ENCODE measurements at regions not wholly inside any gene's neighbourhood (a gene's known extent, or its start where the extent isn't known, plus 50 kb on each side); places are given as distances from the start of the nearest gene placed in this dataset.
"Not testable (repeated sequence)": the region's sequence is repeated elsewhere in the genome, so short reads cannot be mapped to it uniquely, and the experiment has no call there.

DNA sequence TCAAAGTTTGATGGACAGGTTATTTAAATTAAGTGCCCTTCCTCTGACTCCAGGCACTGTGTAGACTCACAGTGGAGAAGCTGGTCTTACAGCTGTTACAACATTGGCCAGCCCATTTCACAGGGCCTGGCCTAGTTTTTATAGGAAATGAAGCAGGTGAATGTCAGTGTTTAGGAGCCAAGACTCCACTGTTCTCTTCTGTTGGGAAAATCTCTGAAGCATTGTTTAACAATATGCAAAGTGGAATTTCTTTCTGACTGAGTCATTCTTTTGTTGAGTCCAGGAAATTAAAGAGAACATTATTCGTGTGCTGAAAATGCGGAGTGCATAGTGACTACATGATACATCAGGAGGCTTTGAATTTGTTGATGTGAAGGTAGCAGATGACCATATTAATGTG, 64.7 kb downstream of the ARRDC4 start:
- DNase-seq: no peak

DNA sequence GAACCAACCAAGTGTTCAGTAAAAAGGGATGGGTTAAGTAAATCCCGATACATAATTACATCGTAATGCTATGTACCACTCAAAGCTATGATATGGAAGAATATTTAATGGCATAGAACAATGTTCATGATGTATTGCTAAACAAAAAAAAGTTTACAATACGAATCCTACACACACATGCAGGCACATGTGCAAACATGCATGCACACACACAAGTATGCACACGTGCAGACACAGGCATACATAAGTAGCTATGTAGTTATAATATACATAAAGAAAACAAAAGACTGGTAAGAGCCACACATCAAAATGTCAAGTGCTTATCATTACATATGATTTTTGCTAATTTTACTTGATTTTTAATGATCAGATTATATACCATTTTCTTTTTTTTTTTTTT, 74.2 kb downstream of the ARRDC4 start:
- DNase-seq: no peak

DNA sequence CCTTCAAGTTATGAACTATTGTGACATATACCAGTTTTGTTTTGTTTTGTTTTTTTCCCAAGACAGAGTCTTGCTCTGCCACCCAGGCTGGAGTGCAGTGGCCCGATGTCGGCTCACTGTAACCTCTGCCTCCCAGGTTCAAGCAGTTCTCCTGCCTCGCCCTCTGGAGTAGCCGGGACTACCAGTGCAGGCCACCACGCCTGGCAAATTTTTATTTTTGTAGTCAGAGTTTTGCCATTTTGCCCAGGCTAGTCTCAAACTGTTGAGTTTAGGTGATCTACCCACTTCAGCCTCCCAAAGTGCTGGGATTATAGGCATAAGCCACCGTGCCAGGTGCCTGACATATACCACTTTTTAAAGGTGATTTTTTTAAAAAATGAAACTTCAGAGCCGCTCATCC, 74.6 kb downstream of the ARRDC4 start:
- DNase-seq: no peak

DNA sequence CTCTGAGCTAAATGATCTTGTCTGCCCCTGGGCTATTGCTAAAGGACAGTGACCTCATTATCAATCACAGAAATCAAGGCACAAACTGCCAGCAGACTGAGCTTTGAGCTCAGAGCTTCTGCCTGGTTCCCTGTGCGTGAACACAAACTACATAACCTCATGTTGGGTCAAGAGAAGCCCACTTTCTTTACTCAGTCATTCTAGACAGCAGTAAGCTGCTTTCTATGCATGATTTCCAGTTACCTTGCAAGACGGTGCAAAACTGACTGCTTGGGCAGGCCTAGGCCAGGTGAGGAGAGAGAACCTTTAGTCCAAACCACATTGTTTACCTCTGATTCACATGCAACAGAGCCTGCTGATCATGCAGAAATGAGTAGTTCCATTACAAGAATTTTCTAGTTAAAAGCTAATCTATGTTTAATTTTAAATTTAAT, 75.1 kb downstream of the ARRDC4 start:
- DNase-seq: no peak

DNA sequence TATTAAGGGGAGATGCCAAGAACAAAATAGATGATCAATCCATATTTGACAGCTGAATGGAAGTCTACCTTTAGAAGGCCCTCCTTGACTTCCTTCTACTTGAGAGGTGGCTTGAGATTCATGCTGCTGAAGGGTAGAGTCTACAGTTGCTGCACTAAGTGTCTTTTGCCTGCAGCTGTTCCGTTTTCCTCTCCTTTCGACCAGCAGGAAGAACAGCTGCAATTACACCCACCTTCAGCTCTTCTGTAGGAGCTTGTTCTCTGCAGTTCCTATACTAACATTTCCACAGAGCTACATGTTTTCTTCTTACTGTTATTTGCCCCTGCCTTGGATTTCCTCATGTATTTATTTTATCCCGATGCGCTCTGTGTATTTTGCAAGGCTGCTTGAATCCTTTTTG, 79.1 kb downstream of the ARRDC4 start:
- no peak for DNase-seq

DNA sequence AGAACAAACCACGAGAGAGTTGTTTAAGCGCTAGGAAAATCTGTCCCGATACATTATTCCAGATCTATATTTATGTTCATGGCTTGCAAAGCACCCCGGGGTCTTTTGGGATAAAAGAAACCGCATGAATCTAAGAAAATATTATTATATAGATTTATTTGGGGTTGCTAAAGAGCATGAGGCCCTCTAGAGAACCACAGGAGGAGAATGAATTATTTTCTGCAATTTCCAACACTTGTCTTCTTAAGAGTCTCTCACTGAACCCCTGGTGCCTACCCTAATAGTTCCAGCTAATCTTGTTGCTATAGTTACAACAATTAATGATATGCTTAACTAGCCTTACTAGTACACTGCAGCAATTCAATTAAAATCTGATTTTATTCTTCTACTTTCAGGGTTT, 79.6 kb downstream of the ARRDC4 start:
- DNase-seq: no peak

DNA sequence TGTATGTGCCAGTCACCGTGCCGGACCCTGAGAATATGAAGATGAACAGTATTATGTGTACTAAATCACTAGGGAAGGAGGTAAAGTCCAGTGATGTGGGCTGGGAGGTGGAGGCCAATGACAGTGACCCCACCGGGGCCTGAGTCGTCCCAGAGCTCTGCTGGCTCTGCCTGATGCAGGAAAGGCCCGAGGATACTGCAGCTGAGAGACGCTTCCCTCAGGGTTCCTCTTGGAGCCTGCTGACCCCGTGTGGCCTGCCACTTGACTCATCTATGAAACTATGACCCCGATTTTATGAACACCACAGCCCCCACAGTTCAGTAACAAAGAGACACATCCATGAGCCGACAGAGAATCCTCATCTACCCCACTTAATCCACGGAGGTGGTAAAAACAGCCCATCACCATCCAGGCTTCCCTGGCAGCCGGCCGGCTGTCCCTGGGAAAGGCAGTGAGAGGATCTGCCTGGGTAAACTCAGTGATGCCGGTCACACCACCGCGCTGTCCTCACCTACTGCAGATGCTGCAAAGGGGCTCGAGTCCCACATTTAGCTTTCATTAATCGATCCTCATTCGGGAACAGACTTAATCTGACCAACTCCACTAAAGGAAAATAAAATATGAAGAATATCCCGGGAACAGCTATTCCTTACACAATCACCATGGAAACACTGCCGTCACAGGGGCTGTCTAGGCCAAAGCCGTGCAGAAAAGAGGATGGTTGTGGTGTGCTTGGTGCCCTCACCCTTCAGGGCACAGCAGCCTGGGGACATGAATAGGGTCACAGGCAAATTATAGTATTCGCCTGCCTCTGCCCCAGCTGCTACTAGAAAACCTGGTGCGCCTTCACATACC, 82.9 kb downstream of the ARRDC4 start:
- DNase-seq: no peak

DNA sequence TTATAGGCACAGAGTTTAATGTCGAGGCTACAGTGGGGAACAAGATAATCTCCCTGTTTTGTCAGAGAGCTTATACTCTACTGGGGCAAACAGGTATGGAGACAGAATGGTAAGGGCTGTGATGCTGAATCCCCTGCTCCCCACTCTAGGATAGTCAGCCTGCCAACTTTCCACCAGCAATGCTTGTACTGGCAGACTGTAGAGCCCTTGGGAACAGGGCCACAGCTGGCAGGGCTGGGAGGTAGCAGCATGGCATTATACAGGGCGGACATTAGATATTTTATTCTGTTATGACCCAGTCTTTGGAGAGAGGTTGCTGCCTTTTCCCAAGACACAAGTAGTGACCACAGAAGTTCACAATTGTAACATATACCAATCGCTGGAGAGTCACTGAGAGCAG, 91.2 kb downstream of the ARRDC4 start:
- no peak for DNase-seq

DNA sequence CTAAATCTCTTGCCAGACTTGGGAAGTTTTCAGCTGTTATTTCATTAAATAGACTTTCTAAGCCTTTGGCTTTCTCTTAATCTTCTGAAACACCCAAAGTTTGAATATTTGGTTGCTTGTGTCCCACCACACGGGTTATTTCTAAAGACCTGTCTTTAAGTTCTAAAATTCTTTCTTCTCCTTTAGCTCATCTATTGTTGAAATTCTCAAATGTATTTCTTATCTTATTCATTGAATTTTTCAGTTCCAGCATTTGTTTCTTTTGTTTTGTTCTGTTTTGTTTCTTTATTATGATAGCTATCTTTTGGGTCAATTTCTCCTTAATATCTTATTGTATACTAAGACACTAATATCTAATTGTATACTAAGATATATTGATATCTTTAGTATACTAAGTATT, 97.0 kb downstream of the ARRDC4 start:
- no peak for DNase-seq

DNA sequence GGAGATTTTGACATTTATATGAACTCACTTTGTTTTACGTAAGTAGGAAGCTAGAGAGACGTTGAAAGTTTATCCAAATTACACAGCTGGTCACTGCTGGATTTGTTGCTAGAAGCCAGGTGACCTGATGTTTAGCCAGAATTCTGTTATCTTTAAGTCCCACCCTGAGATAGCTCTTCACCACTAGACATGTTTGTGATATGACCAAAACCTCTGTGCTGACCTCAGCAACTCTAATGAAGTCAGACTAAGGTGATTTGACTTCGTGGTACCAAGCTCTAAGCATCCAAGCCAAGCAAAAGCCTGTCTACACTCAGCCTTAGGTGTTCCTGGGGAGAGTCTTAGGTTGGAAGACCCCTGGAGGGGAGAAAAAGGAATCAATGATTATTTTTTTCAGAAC, 102.4 kb downstream of the ARRDC4 start:
- no peak for DNase-seq

DNA sequence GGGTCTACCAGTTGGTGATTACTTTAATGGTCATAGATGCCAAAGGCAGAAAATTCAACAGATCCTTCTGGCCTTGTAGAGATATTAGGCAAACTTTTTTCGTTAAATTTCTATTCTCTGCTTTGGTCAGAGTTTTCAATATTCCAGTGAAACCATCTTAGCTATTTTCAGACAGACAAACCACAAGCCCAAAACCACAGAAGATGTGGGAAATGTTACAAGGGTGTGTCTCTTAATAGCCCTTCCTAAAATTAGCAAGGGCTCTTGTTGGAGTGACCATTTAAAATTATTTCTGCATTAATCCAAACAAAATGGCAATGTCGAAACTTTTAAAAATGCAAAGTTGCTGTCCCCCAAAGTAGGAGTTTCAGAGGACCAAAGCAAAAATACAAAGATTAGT, 102.8 kb downstream of the ARRDC4 start:
- DNase-seq: no peak

DNA sequence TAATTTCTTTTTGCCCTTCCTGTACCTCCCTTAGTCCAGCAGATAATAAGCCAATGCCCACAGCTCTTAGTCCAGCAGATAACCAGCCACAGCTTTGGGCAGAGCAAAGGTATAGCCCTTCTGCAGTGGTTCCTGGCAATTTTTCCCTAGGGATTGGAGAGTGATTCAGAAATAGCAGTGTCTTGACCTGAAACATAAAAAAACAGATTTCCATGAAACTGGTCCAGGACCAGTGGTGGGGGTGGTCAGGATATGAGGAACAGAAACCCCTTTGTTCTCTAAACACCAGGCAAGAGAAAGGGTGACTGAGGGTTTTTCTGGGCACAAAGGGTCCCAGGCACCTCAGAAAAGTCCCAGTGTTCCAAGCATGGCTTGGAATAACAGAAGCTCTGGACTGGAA, 103.4 kb downstream of the ARRDC4 start:
- DNase-seq: no peak

DNA sequence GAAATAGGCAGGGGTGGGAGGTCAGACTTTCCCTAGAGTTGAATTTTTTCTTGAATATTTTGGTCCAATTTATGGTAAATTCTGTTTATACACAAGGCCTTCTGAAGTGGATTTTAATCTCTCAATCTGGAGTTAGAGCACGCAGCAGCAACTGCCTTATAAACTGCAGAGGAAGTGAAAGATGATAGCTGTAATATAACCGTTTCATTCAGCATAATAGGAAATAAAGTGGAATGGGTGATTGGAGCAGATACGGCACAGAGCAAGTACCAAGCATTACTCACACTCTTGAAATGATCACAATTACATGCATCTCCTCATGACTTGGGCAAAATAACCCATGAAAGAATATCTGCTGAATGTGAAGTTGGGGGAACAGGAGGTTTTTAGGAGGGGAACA, 106.8 kb downstream of the ARRDC4 start:
- no peak for DNase-seq

DNA sequence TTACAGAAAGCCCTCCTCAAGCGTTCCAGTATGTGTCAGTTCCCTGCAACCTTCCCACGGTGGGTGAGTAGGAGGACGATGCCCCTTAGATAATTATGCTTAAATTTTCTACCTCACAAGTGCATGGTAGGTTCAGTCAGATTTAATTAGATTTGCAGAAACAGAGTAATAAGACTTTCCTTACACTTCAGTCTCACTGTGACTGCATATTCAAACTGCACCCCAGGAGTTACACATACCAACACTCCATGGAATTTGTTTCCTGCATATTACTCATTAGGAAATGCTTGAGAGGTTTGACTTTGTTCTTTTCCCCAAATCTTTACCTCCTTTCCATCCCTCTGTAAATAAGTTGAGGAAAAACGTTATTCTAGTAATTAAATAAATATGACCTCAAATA, 108.8 kb downstream of the ARRDC4 start:
- DNase-seq: no peak

DNA sequence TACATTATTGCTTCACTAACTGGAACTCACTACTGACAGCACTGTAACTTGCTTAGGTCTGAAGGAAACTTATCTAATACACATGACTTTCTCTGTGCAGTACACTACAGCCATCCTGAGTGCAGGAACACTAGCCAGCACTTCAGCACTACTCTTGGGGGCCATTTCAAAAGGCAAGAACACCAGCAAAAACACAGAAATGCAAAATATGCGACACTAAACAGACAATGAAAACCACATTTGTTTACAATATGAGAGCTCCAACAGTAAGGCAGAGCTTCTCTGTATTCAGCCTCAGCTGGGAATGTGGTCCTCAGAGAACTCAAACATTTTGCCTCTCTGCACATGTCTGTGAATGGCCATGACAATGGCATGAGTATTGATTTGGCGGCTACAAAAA, 109.6 kb downstream of the ARRDC4 start:
- no peak for DNase-seq

DNA sequence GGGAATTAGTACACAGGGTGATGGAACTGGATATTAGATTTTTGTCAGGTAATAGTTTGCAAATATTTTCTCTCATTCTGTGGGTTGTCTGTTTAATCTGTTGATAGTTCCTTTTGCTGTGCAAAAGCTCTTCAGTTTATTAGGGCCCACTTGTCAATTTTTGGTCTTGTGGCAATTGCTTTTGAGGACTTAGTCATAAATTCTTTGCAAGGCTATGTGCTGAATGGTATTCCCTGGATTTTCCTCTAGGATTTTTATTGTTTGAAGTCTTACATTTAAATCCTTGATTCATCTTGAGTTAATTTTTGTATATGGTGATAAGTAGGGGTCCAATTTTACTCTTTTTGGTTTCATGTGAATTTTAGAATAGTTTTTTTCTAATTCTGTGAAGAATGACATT, 111.3 kb downstream of the ARRDC4 start:
- DNase-seq: no peak

DNA sequence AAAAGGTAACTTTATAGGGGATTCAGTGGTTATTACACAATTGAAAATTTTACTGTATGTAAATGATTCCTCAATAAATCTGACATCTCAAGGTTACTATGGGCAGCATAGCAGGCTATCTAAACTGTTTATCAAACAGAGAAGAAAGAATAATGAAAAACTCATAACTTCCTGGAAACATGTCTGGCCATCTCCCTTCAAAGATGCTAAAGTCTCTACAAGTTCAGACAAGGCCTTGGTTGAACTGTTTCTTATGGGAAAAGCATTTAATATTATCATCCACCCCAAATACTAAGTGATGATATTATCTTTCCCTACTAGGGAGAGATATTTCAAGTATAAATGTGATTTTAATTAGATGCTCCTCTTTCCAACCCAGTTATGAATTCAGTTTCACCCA, 114.9 kb downstream of the ARRDC4 start:
- no peak for DNase-seq

DNA sequence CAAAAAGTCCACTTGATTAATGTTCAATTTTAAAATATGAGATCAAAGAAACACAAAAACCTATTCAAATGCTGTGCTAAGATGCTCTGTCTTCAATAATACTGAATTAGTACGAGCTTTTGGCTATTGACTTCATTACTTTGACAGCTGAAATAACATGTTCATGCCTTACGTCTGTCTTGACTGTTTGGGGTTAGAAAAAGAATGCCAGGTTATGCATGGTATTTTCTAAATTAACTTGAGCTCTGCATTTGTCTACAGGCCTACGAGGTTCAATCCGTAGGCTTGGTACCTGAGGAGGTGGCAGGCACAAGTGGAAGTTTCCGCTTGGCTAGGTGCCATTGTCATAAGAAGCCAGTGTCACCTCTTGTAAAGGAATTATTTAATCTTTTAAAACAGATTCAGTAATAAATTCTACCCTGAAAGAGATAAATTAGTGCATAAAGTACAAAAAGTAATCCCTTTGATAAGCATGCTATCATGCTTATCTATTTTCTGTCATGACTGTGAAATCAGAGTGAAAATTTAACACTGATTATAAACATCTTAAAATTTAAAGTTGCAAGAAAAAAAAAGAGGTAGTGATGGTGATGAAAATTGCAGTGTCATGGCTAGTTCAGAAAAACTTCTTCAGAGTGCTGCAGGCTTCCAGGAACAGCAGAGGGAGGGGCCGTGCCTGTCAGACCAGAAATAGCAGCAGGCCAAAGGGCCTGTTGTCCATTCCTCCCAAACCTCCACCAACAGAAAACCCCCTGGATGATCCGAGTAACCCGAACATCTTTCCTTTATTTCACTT, 115.7 kb downstream of the ARRDC4 start:
- no peak for DNase-seq

DNA sequence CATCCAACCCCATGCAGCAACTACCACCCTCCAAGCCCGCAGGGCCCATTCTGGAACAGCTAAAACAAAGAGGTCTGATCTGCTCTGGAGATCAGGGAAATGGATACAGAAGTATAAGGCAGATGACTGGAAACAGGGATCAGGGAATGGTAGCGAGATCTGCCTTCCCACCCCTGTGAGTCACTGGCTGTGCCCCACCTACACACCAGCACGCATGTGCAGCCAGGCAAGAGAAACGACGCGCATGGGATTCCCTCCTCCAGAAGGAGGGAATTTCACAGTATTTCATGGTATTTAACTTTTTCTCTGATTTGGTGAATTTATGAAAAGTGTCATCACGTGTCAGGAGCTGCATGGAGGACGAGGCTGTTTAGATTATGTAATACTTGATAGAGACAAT, 116.7 kb downstream of the ARRDC4 start:
- no peak for DNase-seq

DNA sequence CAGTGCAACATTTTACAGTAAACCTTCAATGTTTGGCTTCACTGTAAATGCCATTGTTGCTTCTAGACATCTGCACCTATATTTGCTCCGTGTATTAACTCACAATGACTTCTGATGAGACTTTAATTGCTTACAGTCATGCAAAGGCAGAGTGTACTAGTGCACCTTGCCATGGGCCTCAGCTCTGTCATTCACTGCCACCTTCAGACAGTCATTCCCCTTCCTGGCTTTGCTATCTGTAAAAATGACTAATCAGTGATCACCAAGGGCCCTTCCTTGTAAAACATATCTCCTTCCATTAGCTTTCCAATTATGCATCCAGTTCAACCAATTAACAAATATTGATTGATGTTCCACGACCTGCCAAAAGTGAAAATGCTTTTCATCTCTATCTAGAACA, 120.3 kb downstream of the ARRDC4 start:
- DNase-seq: no peak

DNA sequence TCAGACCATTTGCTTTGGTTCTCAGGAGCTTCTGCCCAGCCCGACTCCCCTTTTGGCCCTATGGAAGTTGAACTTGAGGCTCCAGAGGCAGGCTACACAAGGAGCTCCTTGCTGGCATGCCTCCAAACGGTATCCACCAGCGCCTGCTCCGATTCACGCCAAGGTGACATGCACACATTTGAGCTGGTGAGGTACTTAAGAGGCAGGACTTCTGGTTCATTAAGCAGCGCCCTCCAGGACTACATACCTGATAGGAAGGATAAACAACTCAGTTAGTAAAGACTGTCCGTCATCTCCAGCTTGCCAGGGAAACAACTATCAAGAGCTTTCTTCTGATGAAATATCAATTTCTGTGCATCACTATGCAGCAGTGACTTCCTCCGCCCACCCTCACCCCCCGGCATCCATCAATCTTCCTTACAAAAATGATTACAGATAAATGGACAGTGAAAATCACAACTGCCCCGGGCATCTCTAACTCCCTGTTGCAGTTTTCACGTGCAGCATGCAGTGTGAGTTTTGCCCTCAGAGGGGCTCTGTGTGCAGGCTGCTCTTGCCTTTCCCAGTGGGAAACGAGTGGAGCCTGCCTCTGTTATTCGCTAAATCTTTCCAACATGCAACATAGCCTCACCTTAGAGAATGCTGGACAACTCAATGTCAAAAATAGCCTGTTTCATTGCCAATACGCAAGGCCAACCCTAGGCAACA, 122.9 kb downstream of the ARRDC4 start:
- DNase-seq: no peak

DNA sequence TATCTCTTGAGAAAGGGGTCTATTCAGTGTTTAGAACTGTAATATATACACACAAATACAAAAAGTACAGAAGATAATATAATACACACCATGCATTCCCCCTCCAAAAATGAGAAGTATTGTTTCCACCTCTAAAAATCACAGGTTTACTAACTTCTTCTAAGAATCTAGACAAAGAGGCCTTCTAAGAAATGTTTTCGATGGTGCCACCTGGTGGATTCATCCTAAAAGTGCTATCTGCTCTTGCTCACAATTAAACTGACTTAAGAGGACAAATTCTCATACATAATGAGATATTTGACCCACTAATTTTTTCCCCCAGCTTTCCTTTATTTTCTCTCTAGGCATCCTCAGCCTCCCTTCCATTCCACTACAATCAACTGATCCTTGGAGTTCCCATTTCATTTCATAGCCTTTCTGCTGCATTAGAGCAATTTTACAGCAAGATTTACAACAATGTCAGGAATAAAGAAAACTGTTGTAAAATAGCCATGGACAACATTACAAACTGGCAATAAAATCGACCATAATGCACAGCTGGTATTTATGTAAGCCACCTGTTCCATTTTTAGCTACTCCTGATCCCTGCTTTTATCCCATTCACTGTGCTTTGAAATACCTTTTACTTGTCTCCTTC, 124.6 kb downstream of the ARRDC4 start:
- DNase-seq: no peak

DNA sequence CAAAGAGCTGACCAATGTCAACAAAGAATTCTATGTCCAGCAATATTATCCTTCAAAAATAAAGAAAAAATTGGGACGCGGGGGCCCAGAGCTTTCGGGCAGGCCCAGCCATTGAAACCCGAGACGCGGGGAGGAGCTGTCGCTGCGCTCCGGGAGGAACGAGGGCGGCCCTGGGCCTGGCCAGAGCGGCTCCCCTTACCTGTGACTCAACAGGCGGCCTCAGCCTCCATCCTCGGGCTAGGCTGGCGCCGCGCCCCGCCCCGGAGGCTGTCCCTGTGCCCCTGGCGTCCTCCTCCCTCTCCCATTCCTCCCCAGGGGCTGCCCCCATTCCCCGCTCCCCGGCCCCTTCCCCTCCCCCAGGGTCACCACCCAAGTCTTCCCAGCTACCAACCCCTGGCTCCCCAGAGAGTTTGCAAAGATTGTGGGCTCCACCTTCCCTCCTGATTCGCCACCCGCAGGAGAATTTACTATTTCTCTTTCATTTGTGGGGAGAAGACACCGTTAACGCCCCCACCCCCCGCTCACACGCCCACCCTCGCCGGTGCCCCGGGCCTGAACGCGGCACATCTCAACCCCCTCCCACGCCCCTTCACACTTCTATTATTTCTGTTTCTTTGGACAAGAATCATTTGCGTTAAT, 127.9 kb downstream of the ARRDC4 start:
- not testable (repeated sequence) for DNase-seq
